ENCODE measurements at regions not wholly inside any gene's neighbourhood (a gene's known extent, or its start where the extent isn't known, plus 50 kb on each side); places are given as distances from the start of the nearest gene placed in this dataset.

DNA sequence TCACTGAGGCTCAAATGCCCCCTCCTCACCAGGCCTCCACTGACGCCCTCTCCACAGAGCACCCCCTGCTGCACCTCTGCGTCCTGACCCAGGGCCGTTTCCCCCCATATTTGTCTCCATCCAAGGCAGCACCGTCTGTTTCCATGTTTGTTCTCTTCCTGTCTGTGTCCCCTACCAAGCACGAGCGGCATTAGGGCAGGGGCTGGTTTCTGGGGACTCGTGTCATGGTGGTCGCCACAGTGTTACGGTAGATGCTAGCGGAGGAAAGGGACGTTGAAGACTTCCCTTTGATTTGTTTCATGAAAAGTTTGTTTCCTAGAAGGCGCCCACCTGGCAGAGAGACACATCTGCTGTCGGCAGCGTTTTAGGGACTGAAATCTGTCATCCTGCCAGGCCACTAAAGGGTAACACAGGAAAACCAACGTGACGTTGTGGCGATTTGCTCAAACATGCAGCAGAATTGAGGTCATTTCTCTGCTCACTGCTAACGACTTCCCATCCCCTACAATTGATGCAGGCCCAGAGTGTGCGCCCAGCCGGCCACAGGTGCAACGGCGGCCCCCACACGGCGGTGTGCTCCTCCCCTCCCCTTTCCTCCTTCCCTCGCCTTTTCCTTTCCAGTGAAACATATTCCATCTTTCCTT, 79.3 kb upstream of the IRX4 start:
- TF ChIP-seq, protein P1, sequence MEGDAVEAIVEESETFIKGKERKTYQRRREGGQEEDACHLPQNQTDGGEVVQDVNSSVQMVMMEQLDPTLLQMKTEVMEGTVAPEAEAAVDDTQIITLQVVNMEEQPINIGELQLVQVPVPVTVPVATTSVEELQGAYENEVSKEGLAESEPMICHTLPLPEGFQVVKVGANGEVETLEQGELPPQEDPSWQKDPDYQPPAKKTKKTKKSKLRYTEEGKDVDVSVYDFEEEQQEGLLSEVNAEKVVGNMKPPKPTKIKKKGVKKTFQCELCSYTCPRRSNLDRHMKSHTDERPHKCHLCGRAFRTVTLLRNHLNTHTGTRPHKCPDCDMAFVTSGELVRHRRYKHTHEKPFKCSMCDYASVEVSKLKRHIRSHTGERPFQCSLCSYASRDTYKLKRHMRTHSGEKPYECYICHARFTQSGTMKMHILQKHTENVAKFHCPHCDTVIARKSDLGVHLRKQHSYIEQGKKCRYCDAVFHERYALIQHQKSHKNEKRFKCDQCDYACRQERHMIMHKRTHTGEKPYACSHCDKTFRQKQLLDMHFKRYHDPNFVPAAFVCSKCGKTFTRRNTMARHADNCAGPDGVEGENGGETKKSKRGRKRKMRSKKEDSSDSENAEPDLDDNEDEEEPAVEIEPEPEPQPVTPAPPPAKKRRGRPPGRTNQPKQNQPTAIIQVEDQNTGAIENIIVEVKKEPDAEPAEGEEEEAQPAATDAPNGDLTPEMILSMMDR (conservative IDR thresholded peaks at IDR 0.05; ENCODE audit: low read depth, low read length) = no peak
- no peak for TF ChIP-seq EZH2 (IDR thresholded peaks at IDR 0.05; ENCODE audit: low read length, unreplicated experiment)
- no peak for TF ChIP-seq EZH2phosphoT487 (IDR thresholded peaks at IDR 0.05; ENCODE audit: borderline replicate concordance, low read length)
